KOPT-K1 (cell line): ENCODE measurements at regions not wholly inside any gene's neighbourhood (a gene's known extent, or its start where the extent isn't known, plus 50 kb on each side); places are given as distances from the start of the nearest gene placed in this dataset.

ENCODE experiments used
- H3K27ac ChIP-seq: fragments of 200-600 bp; sonication (generic); 2 replicates; pipeline ENCODE4 v1.5.1; 2016; ENCODE audit warnings: antibody characterized with exemption, mild to moderate bottlenecking, low read depth, low read length; ENCODE audit not compliant: poor library complexity, severe bottlenecking
- H3K36me3 ChIP-seq: fragments of 200-600 bp; sonication (generic); 2 replicates; pipeline ENCODE4 v1.5.1; 2017; ENCODE audit warnings: antibody characterized with exemption, mild to moderate bottlenecking, low read length, moderate library complexity; ENCODE audit not compliant: insufficient read depth
- H3K9me3 ChIP-seq: fragments of 200-600 bp; sonication (generic); 2 replicates; pipeline ENCODE4 v1.5.1; 2017; ENCODE audit warnings: antibody characterized with exemption, low read length, mild to moderate bottlenecking; ENCODE audit not compliant: insufficient read depth, poor library complexity, severe bottlenecking

GRCh38 chr17:71730871-71731270, 389.9 kb upstream of the SOX9 start:
- Histone ChIP-seq H3K27ac (no peak overlapping the region), H3K36me3 (no peaks in the 10 kb centered on the region), H3K9me3 (peaks cover 3% of the 10 kb centered on the region)

DNA sequence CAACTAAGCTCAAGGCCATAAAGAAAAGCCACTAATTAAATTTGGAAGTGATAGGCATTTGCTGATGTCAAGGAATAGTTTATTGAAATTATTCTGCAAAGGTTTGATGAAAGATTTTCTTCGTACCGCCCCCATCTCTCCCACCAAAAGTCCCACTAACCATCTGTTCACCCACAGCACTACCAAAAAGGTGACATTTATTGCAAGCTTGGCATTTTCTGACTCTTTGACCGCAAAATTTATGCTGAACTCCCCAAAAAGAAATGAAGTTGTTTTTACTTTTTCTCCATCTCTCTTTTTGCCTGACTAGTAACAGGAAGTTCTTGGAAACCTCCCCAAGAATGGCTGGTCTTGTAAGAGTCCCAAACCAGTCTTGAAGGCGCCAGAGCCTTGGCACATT, 384.9 kb upstream of the SOX9 start:
- H3K27ac ChIP-seq: no peak overlapping the region
- H3K9me3 ChIP-seq: no peaks in the 10 kb centered on the region
- H3K36me3 ChIP-seq: no peaks in the 10 kb centered on the region

DNA sequence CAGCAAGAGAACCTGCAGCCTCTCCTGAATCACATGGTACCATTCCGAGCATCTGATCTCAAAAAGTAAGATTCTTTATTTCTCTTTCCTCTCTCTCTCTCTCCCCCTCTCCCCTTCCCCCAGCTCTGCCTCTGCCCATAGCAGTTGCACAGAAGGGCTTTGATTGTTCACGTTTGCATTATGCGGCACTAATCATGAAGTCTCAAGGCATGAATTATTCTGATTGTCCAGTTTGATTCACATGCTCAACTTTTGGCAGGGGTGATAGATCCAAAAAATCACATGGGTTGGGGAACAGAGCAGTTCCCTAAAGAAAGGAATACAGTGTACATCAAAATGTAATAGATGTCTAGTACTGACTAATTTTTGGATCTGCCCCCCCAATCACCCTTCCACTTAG, 380.0 kb upstream of the SOX9 start:
- Histone ChIP-seq H3K27ac (no peak overlapping the region), H3K9me3 (no peaks in the 10 kb centered on the region), H3K36me3 (no peaks in the 10 kb centered on the region)

- no peaks in the 10 kb centered on the region for H3K9me3 ChIP-seq
- no peak overlapping the region for H3K27ac ChIP-seq
- H3K36me3 ChIP-seq: no peaks in the 10 kb centered on the region
Measured at GRCh38 chr17:71741836-71742235, 379.0 kb upstream of the SOX9 start.

DNA sequence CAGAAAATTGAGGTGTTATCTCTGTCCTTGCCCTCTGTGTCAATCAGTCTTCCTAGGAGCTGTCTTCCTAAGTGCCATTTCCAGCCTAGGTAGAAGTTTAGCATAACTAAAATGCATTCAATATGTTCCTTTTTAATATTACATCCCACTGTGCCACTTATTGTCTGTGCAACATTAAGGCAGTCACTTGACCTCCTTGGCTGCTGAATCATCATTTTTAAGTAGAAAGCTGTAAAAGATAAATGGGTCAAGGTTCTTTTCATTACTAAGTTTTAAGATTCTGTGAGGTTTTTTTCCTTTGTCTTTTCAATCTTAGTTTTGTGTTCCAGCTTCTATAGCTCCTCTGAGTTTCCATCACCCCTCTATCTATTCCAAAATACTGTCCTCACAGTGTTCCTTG, 371.9 kb upstream of the SOX9 start:
- no peak overlapping the region for H3K27ac ChIP-seq
- H3K9me3 ChIP-seq: no peaks in the 10 kb centered on the region
- no peaks in the 10 kb centered on the region for H3K36me3 ChIP-seq

GRCh38 chr17:71753070-71753469, 367.8 kb upstream of the SOX9 start:
- Histone ChIP-seq H3K36me3 (no peaks in the 10 kb centered on the region), H3K27ac (no peak overlapping the region), H3K9me3 (no peaks in the 10 kb centered on the region)

- H3K9me3 ChIP-seq: no peaks in the 10 kb centered on the region
- H3K36me3 ChIP-seq: no peaks in the 10 kb centered on the region
- no peak overlapping the region for H3K27ac ChIP-seq
Measured at GRCh38 chr17:71757156-71757555, 363.7 kb upstream of the SOX9 start.

DNA sequence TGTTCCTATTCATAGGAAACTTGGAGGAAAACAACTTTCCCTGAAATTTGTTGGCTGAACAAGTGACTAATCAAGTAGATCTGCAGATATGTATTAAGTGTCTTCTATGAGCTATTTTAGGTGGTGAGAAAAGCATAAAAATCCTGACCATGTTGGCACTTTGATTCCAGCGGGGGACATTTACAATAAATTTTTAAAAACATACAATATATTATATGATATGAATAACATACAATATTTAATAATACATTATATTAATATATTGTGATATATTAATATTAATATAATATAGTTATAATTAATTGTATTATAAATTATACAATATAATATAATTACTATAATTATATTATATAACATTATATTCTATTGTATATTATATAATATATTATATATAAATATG, 362.9 kb upstream of the SOX9 start:
- no peak overlapping the region for H3K27ac ChIP-seq
- no peaks in the 10 kb centered on the region for H3K9me3 ChIP-seq
- H3K36me3 ChIP-seq: no peaks in the 10 kb centered on the region

DNA sequence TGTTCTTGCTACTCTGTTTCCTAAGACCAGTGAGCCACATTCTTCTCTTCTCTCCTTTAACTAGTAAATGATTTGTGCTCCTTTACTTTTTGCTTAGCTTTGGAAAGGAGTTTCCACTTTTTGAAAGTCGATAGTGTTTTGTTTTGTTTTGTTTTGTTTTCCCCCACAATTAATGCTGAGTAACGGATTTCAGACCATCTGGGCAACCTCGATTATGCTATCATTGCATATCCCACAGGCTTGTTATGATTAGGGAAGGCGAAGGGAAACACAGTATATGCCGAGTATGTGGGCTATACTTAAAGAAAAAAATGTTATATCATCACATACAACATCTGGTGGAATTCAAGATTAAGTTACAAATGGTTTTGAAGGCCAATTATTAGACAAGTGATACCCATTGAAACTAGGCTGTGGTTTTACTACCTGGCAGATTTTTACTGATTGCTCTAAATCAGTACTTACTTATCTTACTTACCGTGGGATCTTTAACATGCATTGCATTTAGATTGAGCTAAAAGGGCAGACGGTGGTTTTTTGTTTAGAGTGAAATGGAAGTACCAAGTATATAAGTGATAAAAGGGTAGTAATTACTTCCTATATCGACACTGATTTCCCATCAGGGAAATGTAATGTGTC, 361.3 kb upstream of the SOX9 start:
- no peaks in the 10 kb centered on the region for H3K9me3 ChIP-seq
- H3K27ac ChIP-seq: no peak overlapping the region

GRCh38 chr17:71760062-71760720, 360.6 kb upstream of the SOX9 start:
- Histone ChIP-seq H3K9me3 (no peaks in the 10 kb centered on the region), H3K36me3 (no peaks in the 10 kb centered on the region), H3K27ac (no peak overlapping the region)

More for the DNA sequence above, 361.3 kb upstream of the SOX9 start:
- no peaks in the 10 kb centered on the region for H3K36me3 ChIP-seq

DNA sequence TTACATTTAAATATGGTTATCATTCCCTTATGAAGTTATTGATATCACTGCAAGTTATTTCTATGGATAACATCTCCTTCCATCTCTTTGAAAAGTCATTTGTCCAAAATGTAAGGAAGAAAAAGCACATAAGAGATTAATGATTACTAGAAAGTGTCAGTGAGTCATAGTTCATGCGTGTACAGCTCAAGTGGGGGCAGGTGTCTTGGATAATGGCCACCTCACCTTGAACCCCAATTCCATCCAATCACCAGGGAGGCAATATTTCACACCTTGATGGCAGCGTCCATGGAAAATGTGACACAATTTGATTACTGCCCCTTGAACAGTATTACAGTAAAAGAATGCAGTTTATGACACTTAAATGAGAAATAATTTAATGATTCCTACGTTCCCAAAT, 358.3 kb upstream of the SOX9 start:
- no peaks in the 10 kb centered on the region for H3K36me3 ChIP-seq
- H3K9me3 ChIP-seq: no peaks in the 10 kb centered on the region
- no peak overlapping the region for H3K27ac ChIP-seq

GRCh38 chr17:71764505-71764904, 356.3 kb upstream of the SOX9 start:
- Histone ChIP-seq H3K9me3 (no peaks in the 10 kb centered on the region), H3K27ac (no peak overlapping the region), H3K36me3 (no peaks in the 10 kb centered on the region)

- no peaks in the 10 kb centered on the region for H3K9me3 ChIP-seq
- no peaks in the 10 kb centered on the region for H3K36me3 ChIP-seq
- H3K27ac ChIP-seq: no peak overlapping the region
Measured at GRCh38 chr17:71765437-71765836, 355.4 kb upstream of the SOX9 start.

- Histone ChIP-seq H3K36me3 (no peaks in the 10 kb centered on the region), H3K27ac (no peak overlapping the region), H3K9me3 (no peaks in the 10 kb centered on the region)
Measured at GRCh38 chr17:71769850-71770249, 351.0 kb upstream of the SOX9 start.

- Histone ChIP-seq H3K36me3 (no peaks in the 10 kb centered on the region), H3K9me3 (no peaks in the 10 kb centered on the region), H3K27ac (no peak overlapping the region)
Measured at GRCh38 chr17:71777048-71777640, 343.7 kb upstream of the SOX9 start.

- H3K27ac ChIP-seq: no peak overlapping the region
- no peaks in the 10 kb centered on the region for H3K36me3 ChIP-seq
- H3K9me3 ChIP-seq: no peaks in the 10 kb centered on the region
Measured at GRCh38 chr17:71779482-71779881, 341.3 kb upstream of the SOX9 start.
